DOHH2 (cell line): ENCODE measurements at regions not wholly inside any gene's neighbourhood (a gene's known extent, or its start where the extent isn't known, plus 50 kb on each side); places are given as distances from the start of the nearest gene placed in this dataset.

Experiments used
- H3F3A ChIP-seq: fragments of 200-600 bp; sonication (generic), shearing (Covaris generic); 2 replicates; pipeline ENCODE4 v1.6.0; 2016; ENCODE audit warnings: antibody characterized with exemption, mild to moderate bottlenecking; ENCODE audit not compliant: control insufficient read depth, insufficient read depth
- H3K27ac ChIP-seq: fragments of 200-600 bp; sonication (generic); 2 replicates; pipeline ENCODE4 v1.5.1; 2014; ENCODE audit warnings: low read depth, mild to moderate bottlenecking, low read length, moderate library complexity
- H3K27me3 ChIP-seq: fragments of 200-600 bp; sonication (generic); 2 replicates; pipeline ENCODE4 v1.6.1; 2014; ENCODE audit warnings: mild to moderate bottlenecking, low read length, mixed read lengths; ENCODE audit not compliant: control insufficient read depth
- H3K36me3 ChIP-seq: fragments of 200-600 bp; sonication (generic); 2 replicates; pipeline ENCODE4 v1.6.1; 2014; ENCODE audit warnings: mild to moderate bottlenecking, low read length, moderate library complexity, mixed read lengths; ENCODE audit not compliant: control insufficient read depth
- H3K4me1 ChIP-seq: fragments of 200-600 bp; sonication (generic); 2 replicates; pipeline ENCODE4 v1.6.1; 2014; ENCODE audit warnings: mild to moderate bottlenecking, low read length, mixed read lengths; ENCODE audit not compliant: control insufficient read depth
- H3K4me2 ChIP-seq: fragments of 200-600 bp; sonication (generic); 2 replicates; pipeline ENCODE4 v1.6.0; 2014; ENCODE audit warnings: mild to moderate bottlenecking, low read length, moderate library complexity
- H3K4me3 ChIP-seq: fragments of 200-600 bp; sonication (generic); 2 replicates; pipeline ENCODE4 v1.5.1; 2014; ENCODE audit warnings: mild to moderate bottlenecking, low read length, mixed read lengths
- H3K79me2 ChIP-seq: fragments of 200-600 bp; sonication (generic); 2 replicates; pipeline ENCODE4 v1.6.1; 2014; ENCODE audit warnings: mild to moderate bottlenecking, low read length, mixed read lengths; ENCODE audit not compliant: control insufficient read depth
- H3K9me2 ChIP-seq: fragments of 200-600 bp; sonication (generic); replicated peaks from 2 replicates; pipeline ENCODE4 v1.6.1; 2014; ENCODE audit warnings: mild to moderate bottlenecking, low read length, mixed read lengths; ENCODE audit not compliant: control insufficient read depth
- H3K9me3 ChIP-seq: fragments of 200-600 bp; sonication (generic); 2 replicates; pipeline ENCODE4 v1.6.1; 2014; ENCODE audit warnings: antibody characterized with exemption, low read length, mixed read lengths; ENCODE audit not compliant: control insufficient read depth, insufficient read depth
- H4K20me1 ChIP-seq: fragments of 200-600 bp; sonication (generic); 2 replicates; pipeline ENCODE4 v1.6.0; 2014; ENCODE audit warnings: low read depth, mild to moderate bottlenecking, antibody characterized with exemption, low read length, moderate library complexity; ENCODE audit not compliant: control insufficient read depth, insufficient read depth
- EZH2phosphoT487 ChIP-seq: fragments of 200-600 bp; sonication (generic); IDR thresholded peaks from 2 replicates; pipeline ENCODE4 v1.6.1; 2017; ENCODE audit warnings: borderline replicate concordance, mild to moderate bottlenecking, antibody characterized with exemption, low read length, moderate library complexity, mixed read lengths
- TF ChIP-seq, protein P1 (sequence below): fragments of 200-600 bp; sonication (generic); IDR thresholded peaks from one replicate; pipeline ENCODE4 v1.5.1; 2014; ENCODE audit warnings: antibody characterized with exemption, mild to moderate bottlenecking, low read depth, low read length; ENCODE audit not compliant: poor library complexity, severe bottlenecking

DNA sequence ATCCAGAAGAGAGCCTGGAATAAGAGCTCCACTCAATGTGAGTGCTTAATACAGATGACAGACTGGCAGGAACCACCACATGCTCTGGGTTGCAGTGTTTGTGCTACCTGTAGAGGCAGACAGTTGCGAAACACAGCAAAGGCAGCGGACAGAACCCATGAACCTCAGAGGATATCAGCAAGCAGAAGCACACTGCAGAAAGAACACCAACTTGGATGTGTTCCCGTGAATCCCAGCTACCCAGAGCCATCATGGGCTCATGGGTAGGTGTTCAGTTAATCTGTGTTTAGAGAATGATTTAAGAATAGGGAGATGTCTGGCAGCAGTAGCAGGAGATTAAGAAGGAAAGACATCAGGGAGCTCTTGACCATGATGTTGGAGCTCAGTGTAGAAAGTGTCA lies 133.3 kb upstream of the FOXQ1 start:
- H3K27me3 ChIP-seq: no peaks in the 10 kb centered on the region
- no peak overlapping the region for H3K27ac ChIP-seq
- H3K79me2 ChIP-seq: no peaks in the 10 kb centered on the region
- TF ChIP-seq EZH2phosphoT487: no peak
- TF ChIP-seq, protein P1, sequence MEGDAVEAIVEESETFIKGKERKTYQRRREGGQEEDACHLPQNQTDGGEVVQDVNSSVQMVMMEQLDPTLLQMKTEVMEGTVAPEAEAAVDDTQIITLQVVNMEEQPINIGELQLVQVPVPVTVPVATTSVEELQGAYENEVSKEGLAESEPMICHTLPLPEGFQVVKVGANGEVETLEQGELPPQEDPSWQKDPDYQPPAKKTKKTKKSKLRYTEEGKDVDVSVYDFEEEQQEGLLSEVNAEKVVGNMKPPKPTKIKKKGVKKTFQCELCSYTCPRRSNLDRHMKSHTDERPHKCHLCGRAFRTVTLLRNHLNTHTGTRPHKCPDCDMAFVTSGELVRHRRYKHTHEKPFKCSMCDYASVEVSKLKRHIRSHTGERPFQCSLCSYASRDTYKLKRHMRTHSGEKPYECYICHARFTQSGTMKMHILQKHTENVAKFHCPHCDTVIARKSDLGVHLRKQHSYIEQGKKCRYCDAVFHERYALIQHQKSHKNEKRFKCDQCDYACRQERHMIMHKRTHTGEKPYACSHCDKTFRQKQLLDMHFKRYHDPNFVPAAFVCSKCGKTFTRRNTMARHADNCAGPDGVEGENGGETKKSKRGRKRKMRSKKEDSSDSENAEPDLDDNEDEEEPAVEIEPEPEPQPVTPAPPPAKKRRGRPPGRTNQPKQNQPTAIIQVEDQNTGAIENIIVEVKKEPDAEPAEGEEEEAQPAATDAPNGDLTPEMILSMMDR: no peak
- H3K4me3 ChIP-seq: no peak overlapping the region
- H3K4me2 ChIP-seq: no peak overlapping the region
- no peaks in the 10 kb centered on the region for H3K36me3 ChIP-seq
- H3K9me3 ChIP-seq: no peaks in the 10 kb centered on the region
- no peaks in the 10 kb centered on the region for H3K9me2 ChIP-seq
- H3F3A ChIP-seq: no peaks in the 10 kb centered on the region
- H4K20me1 ChIP-seq: no peaks in the 10 kb centered on the region
- no peaks in the 10 kb centered on the region for H3K4me1 ChIP-seq

DNA sequence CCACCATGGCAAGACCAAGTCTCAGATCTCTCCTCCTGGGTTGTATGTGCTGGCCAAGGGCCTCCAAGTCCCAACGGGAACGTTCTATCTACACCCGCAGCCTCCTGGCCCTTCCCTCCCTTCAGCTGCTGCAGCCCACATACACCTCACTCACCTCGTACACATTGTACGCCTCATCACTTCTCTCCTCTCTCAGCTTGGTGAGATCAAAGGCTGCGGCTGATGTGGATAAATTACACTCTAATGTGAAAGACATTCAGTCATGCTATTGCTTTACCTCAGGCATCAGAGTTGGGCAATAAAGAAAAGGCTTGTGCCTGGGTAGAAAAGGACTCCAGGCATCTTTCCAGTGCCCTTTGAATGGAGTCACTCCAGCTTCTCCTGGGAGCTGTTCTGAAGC lies 135.3 kb upstream of the FOXQ1 start:
- no peaks in the 10 kb centered on the region for H3K9me3 ChIP-seq
- no peaks in the 10 kb centered on the region for H3K36me3 ChIP-seq
- no peaks in the 10 kb centered on the region for H3K9me2 ChIP-seq
- no peaks in the 10 kb centered on the region for H3F3A ChIP-seq
- no peaks in the 10 kb centered on the region for H3K4me1 ChIP-seq
- H3K79me2 ChIP-seq: no peaks in the 10 kb centered on the region
- no peaks in the 10 kb centered on the region for H3K27me3 ChIP-seq
- no peak overlapping the region for H3K4me3 ChIP-seq
- H3K4me2 ChIP-seq: no peak overlapping the region
- H3K27ac ChIP-seq: no peak overlapping the region
- no peaks in the 10 kb centered on the region for H4K20me1 ChIP-seq
- TF ChIP-seq, protein P1: no peak
- no peak for TF ChIP-seq EZH2phosphoT487

DNA sequence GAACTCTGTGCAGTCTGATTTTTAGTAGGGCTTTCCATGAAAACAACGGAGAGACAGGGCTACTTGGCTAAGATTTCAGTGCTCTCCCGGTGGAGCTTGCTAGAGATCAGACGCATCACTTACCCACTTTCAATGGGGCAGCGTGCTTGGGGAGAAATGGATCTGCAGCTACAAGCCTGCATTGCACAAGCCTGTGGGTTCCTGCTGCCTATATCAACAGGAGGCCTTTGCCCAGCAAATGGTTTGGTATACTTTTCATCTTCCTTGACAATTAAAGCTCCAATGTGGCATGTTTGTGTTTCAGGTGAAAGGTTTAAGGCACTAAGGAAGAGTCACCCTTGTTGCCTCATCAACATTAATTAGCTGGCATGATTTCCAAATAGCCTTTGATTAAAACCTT lies 136.0 kb upstream of the FOXQ1 start:
- H3K27ac ChIP-seq: no peak overlapping the region
- H3K27me3 ChIP-seq: no peaks in the 10 kb centered on the region
- H3K9me3 ChIP-seq: no peaks in the 10 kb centered on the region
- H3K9me2 ChIP-seq: no peaks in the 10 kb centered on the region
- no peak overlapping the region for H3K4me2 ChIP-seq
- H3F3A ChIP-seq: no peaks in the 10 kb centered on the region
- no peaks in the 10 kb centered on the region for H3K4me1 ChIP-seq
- no peaks in the 10 kb centered on the region for H4K20me1 ChIP-seq
- H3K4me3 ChIP-seq: no peak overlapping the region
- TF ChIP-seq EZH2phosphoT487: no peak
- TF ChIP-seq, protein P1: no peak
- H3K79me2 ChIP-seq: no peaks in the 10 kb centered on the region
- H3K36me3 ChIP-seq: no peaks in the 10 kb centered on the region

DNA sequence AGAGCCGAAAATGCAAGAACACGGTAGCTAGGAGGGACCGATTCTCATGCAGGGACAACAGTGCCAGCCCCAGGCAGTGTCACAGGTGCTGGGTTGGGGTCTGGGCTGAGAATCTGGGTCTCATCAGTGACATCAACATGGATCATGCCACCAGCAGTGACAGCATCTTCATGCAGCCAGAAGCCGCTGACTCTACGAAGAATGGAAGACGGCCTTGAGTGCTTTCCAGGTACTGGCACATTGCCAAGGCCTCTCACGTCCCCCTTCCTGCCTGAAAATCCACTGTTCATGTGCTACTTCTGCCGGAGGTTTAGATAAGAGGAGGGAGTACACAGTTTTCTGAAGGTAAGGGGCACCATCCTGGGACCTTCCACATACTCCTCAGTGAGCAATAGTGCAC lies 141.1 kb upstream of the FOXQ1 start:
- Histone ChIP-seq H3K27me3 (no peaks in the 10 kb centered on the region), H3F3A (no peaks in the 10 kb centered on the region), H3K4me1 (no peaks in the 10 kb centered on the region), H3K9me2 (no peaks in the 10 kb centered on the region), H3K36me3 (no peaks in the 10 kb centered on the region), H3K9me3 (no peaks in the 10 kb centered on the region), H3K79me2 (no peaks in the 10 kb centered on the region), H4K20me1 (no peaks in the 10 kb centered on the region), H3K4me2 (no peak overlapping the region), H3K27ac (no peak overlapping the region), H3K4me3 (no peak overlapping the region)
- no peak for TF ChIP-seq EZH2phosphoT487
- TF ChIP-seq, protein P1: no peak
